GM19324 (cell line): ENCODE measurements at regions not wholly inside any gene's neighbourhood (a gene's known extent, or its start where the extent isn't known, plus 50 kb on each side); places are given as distances from the start of the nearest gene placed in this dataset.
"Not testable (repeated sequence)": the region's sequence is repeated elsewhere in the genome, so short reads cannot be mapped to it uniquely, and the experiment has no call there.

ENCODE experiments used
- ATAC-seq: cut with Tn5 transposase; IDR thresholded peaks from one replicate; pipeline ENCODE4 v1.9.1; 2021; ENCODE audit warnings: mild to moderate bottlenecking, moderate library complexity; ENCODE audit not compliant: unreplicated experiment, low FRiP score

GRCh38 chr17:27049104-27049784 lies 244.7 kb upstream of the WSB1 start:
- ATAC-seq, result no peak

GRCh38 chr17:27065588-27065987 lies 228.3 kb upstream of the WSB1 start:
- no peak for ATAC-seq

GRCh38 chr17:27066315-27066714 lies 227.6 kb upstream of the WSB1 start:
- ATAC-seq, result no peak

- ATAC-seq, result no peak
These were observed 223.9 kb upstream of the WSB1 start for GRCh38 chr17:27069842-27070508.

- no peak for ATAC-seq
These were observed 223.1 kb upstream of the WSB1 start for GRCh38 chr17:27070836-27071235.

GRCh38 chr17:27072885-27073284 lies 221.0 kb upstream of the WSB1 start:
- ATAC-seq, result no peak

GRCh38 chr17:27076814-27077213 lies 217.1 kb upstream of the WSB1 start:
- ATAC-seq, result no peak

- no peak for ATAC-seq
These were observed 215.6 kb upstream of the WSB1 start for GRCh38 chr17:27078296-27078695.

- ATAC-seq, result no peak
These were observed 214.3 kb upstream of the WSB1 start for GRCh38 chr17:27079660-27080059.

- no peak for ATAC-seq
These were observed 212.8 kb upstream of the WSB1 start for GRCh38 chr17:27081002-27081638.

GRCh38 chr17:27082023-27082774 lies 211.7 kb upstream of the WSB1 start:
- no peak for ATAC-seq

- no peak for ATAC-seq
These were observed 211.1 kb upstream of the WSB1 start for GRCh38 chr17:27082775-27083154.

- no peak for ATAC-seq
These were observed 210.3 kb upstream of the WSB1 start for GRCh38 chr17:27083408-27084185.

GRCh38 chr17:27085517-27085916 lies 208.4 kb upstream of the WSB1 start:
- no peak for ATAC-seq

- no peak for ATAC-seq
These were observed 207.4 kb upstream of the WSB1 start for GRCh38 chr17:27086526-27086925.

GRCh38 chr17:27087935-27088766 lies 205.8 kb upstream of the WSB1 start:
- ATAC-seq, result no peak

- no peak for ATAC-seq
These were observed 205.2 kb upstream of the WSB1 start for GRCh38 chr17:27088767-27089078.

- not testable (repeated sequence) for ATAC-seq
These were observed 204.6 kb upstream of the WSB1 start for GRCh38 chr17:27089079-27089928.

- ATAC-seq, result no peak
These were observed 204.0 kb upstream of the WSB1 start for GRCh38 chr17:27089929-27090247.
